ENCODE measurements at regions not wholly inside any gene's neighbourhood (a gene's known extent, or its start where the extent isn't known, plus 50 kb on each side); places are given as distances from the start of the nearest gene placed in this dataset.
A peak's percentile ranks its signal among the peaks of the same experiment; 100 is the strongest.
"Not testable (repeated sequence)": the region's sequence is repeated elsewhere in the genome, so short reads cannot be mapped to it uniquely, and the experiment has no call there.

DNA sequence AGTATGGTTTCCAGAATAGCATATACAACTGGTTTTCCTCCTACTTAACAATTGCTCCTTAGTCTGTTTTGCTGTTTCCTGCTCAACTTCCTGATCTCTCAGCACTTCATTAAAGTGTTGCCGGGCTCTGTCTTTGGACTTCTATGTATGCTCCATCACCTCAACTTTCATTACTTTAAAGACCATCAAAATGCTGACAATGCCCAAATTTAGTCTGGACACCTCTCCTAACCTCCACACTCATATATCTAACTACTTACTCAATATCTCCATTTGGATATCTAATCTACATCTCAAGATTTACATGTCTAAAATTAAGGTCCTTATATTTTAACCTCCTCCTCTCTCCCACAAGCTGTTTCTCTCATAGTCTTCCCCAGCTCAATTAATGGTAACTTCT lies 54.4 kb upstream of the LGR5 start:
- DNase-seq (ENCODE audit: low read depth) = no peak

- peak; percentile 1 for DNase-seq (ENCODE audit: low read depth)
These were observed 62.8 kb upstream of the LGR5 start for GRCh38 chr12:71376711-71377355.

DNA sequence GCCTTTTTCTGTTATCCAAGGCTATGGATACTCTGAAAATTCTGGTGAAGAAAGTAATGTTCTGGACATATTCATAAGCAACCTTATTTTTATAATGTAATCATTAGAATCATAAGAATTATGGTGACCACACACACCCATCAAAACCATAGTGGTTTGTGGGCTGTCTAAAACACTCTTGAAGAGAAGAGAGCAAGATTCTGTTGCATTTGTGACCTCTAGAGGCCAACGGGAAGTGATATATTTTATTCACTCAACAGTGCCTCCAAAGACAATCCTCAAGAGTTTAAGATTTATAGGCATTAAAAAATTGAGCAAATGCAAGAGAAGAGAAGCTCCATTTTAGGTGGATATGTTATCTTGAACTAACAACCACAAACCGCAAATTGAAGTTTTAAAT lies 68.5 kb upstream of the LGR5 start:
- no peak for DNase-seq (ENCODE audit: low read depth)

DNA sequence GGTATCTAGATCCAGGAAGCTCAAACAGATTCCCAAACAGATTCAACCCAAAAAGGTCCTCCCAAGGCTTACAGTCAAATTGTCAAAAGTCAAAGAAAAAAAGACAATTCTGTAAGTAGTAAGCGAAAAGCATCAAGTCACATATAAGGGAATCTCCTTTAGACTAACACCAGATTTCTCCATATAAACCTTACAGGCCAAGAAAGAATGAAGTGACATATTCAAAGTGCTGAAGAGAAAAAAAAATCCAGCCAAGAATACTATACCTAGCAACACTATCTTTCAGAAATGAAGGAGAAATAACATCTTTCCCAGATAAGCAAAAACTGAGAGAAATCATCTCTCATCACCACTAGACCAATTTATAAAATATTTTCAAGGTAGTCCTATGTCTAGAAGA lies 79.6 kb upstream of the LGR5 start:
- DNase-seq (ENCODE audit: low read depth) = no peak

DNA sequence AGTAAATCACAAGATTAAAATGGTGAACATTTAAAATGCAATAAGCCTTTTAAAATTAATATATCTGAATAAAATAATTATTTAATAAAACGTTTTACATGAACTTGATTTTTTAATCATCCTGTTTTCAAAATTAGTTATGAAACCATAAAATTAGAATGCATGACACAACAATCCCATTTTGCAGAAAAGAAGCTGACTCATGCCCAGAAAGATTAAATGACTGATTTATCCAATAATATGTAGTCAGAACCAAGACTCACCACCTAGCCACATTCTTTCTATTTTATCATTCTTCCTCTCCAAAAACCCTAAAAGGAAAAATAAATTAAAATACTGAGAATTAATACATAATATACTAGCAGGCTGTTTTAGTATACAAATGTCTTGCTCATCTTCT lies 83.0 kb upstream of the LGR5 start:
- DNase-seq (ENCODE audit: low read depth) = no peak

DNA sequence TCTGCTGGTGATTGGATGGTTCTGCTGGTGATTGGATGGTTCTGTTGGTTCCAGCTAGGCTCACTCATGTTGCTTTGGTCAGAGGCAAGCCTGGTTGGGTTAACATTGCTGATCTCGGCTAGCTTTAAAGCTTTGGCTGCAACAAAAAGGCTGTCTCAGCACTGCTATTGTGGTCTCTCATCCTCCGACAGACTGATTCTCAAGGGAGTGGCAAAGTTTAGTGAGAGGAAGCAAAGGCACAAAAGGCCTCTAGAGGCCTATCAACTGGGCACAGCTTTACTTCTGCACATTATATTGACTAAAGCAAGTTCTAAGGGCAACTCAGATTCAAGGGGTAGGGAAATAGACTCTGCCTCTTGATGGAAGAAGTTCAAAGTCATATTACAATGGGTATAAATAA lies 84.7 kb upstream of the LGR5 start:
- no peak for DNase-seq (ENCODE audit: low read depth)

- DNase-seq (ENCODE audit: low read depth) = no peak
These were observed 86.0 kb upstream of the LGR5 start for GRCh38 chr12:71353607-71354006.

- DNase-seq (ENCODE audit: low read depth) = no peak
These were observed 89.6 kb upstream of the LGR5 start for GRCh38 chr12:71349950-71350349.

- DNase-seq (ENCODE audit: low read depth) = no peak
These were observed 100.7 kb upstream of the LGR5 start for GRCh38 chr12:71338933-71339332.

DNA sequence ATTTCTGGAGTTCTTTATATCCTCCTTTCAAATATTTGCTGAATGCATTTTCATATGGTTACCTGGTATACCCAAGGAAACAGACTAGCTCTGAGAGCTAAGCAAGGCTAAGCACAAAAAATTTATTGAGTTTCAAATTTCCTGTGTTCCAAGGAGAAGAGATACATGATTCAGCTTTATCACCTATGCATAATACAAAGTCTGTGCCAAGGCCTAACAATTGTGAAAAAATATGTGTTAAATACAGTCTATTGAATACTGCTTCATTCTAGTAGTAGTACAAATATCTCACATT lies 103.7 kb upstream of the LGR5 start:
- no peak for DNase-seq (ENCODE audit: low read depth)

GRCh38 chr12:71335151-71335962 lies 104.2 kb upstream of the LGR5 start:
- DNase-seq (ENCODE audit: low read depth) = no peak

DNA sequence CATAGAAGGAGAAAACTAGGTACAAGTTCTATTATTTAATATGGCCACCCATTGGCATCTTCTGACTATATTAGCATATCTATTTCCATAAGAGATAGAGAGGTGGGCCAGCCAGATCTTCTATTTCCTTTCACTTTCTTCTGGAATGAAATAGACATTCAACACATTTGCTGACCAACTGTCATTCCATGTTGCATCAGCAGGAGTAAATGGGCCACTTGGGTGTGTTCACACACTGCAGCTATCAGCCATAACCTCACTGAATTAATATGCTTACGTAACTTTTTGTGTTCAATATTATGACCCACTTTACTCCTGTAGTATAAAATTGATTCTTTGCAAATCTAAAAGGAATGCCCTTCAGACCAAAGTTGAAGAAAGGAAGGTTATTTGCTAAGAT lies 106.2 kb upstream of the LGR5 start:
- no peak for DNase-seq (ENCODE audit: low read depth)

- no peak for DNase-seq (ENCODE audit: low read depth)
These were observed 109.6 kb upstream of the LGR5 start for GRCh38 chr12:71329956-71330355.

DNA sequence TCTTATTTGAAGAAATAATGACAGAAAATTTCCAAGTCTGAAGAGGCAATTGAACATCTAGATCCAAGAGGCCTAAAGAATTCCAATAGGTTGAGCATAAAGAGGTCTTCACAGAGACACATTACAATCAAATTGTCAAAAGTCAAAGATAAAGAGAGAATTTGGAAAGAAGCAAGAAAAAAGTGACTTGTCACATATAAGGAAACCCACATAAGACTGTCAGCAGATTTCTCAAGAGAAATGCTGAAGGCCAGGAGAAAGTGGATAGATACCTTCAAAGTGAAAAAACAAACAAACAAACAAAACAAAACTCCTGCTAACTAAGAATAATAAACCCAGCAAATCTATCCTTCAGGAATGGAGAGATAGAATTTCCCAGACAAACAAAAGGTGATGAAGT lies 118.1 kb upstream of the LGR5 start:
- no peak for DNase-seq (ENCODE audit: low read depth)

DNA sequence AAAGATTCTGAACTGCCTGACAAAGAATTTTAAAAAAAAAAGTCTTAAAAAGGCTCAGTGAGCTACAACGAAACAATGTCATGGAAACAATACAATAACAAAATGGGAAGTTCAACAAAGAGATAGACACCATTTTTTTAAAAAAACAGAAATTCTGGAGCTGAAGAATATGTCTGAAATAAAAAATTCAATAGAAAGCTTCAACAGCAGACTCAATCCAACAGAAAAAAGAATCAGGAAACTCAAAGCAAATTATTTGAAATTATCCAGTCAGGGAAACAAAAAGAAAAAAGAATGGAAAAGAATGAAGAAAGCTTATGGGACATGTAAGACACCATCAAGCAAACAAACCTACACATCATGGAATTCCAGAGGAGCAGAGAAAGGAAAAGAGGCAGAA lies 118.5 kb upstream of the LGR5 start:
- no peak for DNase-seq (ENCODE audit: low read depth)

- DNase-seq (ENCODE audit: low read depth) = no peak
These were observed 124.1 kb upstream of the LGR5 start for GRCh38 chr12:71315328-71315985.

- DNase-seq (ENCODE audit: low read depth) = no peak
These were observed 126.7 kb upstream of the LGR5 start for GRCh38 chr12:71312768-71313403.

- not testable (repeated sequence) for DNase-seq (ENCODE audit: low read depth)
These were observed 128.0 kb upstream of the LGR5 start for GRCh38 chr12:71311611-71312010.

GRCh38 chr12:71306808-71307207 lies 132.8 kb upstream of the LGR5 start:
- DNase-seq (ENCODE audit: low read depth) = no peak

GRCh38 chr12:71304306-71304705 lies 135.3 kb upstream of the LGR5 start:
- DNase-seq (ENCODE audit: low read depth) = no peak

DNA sequence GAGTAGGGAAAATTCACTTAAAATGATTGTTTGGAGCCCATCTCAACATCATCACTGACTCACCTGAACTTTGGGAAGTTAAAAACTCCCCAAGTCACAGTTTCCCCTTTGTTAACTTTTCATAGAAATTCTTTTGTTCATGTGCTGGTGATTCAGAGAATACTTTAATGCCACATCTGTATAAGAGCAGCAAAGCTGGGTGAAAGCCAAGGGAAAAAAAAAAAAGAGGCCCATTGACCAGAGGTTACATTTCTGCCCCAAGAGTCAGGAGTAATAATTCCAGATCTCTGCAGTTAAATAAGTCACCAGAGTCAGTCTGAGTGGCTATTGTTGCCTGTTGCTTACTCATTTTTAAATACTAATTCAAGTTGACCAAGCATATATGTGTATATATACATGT lies 136.4 kb upstream of the LGR5 start:
- peak; percentile 1 for DNase-seq (ENCODE audit: low read depth)

GRCh38 chr12:71300772-71301675 lies 138.6 kb upstream of the LGR5 start:
- DNase-seq (ENCODE audit: low read depth) = no peak

All from RPMI7951 (cell line).